HEK293 (cell line): ENCODE measurements at regions not wholly inside any gene's neighbourhood (a gene's known extent, or its start where the extent isn't known, plus 50 kb on each side); places are given as distances from the start of the nearest gene placed in this dataset.
A peak's percentile ranks its signal among the peaks of the same experiment; 100 is the strongest.

ENCODE experiments used
- BCL6B ChIP-seq: fragments of 450-650 bp; formaldehyde crosslinking; IDR thresholded peaks from 2 replicates; pipeline ENCODE4 v1.5.1; 2017; ENCODE audit warnings: missing biosample characterization, missing genetic modification characterization
- INSM2 ChIP-seq: fragments of 450-650 bp; formaldehyde crosslinking; IDR thresholded peaks from 2 replicates; pipeline ENCODE4 v1.5.1; 2016; ENCODE audit warnings: missing biosample characterization, missing genetic modification characterization
- MZF1 ChIP-seq: fragments of 450-650 bp; formaldehyde crosslinking; IDR thresholded peaks from 2 replicates; pipeline ENCODE4 v1.5.1; 2017; ENCODE audit warnings: missing biosample characterization, missing genetic modification characterization, borderline replicate concordance
- OSR2 ChIP-seq: fragments of 450-650 bp; formaldehyde crosslinking; IDR thresholded peaks from 2 replicates; pipeline ENCODE4 v1.5.1; 2016; ENCODE audit warnings: missing biosample characterization, missing genetic modification characterization
- PRDM2 ChIP-seq: fragments of 450-650 bp; formaldehyde crosslinking; IDR thresholded peaks from 2 replicates; pipeline ENCODE4 v1.5.1; 2016; ENCODE audit warnings: missing biosample characterization, missing genetic modification characterization, borderline replicate concordance
- ZBTB11 ChIP-seq: fragments of 450-650 bp; formaldehyde crosslinking; conservative IDR thresholded peaks from 2 replicates; pipeline ENCODE4 v1.5.1; 2016; ENCODE audit warnings: low read depth, missing biosample characterization, missing genetic modification characterization
- ZBTB21 ChIP-seq: fragments of 450-650 bp; formaldehyde crosslinking; IDR thresholded peaks from 2 replicates; pipeline ENCODE4 v1.5.1; 2017; ENCODE audit warnings: missing biosample characterization, missing genetic modification characterization
- ZBTB49 ChIP-seq: fragments of 450-650 bp; formaldehyde crosslinking; IDR thresholded peaks from 2 replicates; pipeline ENCODE4 v1.5.1; 2016; ENCODE audit warnings: missing biosample characterization, missing genetic modification characterization, low read depth
- ZFP41 ChIP-seq: fragments of 450-650 bp; formaldehyde crosslinking; IDR thresholded peaks from 2 replicates; pipeline ENCODE4 v1.5.1; 2016; ENCODE audit warnings: missing biosample characterization, missing genetic modification characterization, borderline replicate concordance
- ZNF10 ChIP-seq: fragments of 450-650 bp; formaldehyde crosslinking; IDR thresholded peaks from 2 replicates; pipeline ENCODE4 v1.5.1; 2017; ENCODE audit warnings: missing biosample characterization, missing genetic modification characterization
- ZNF211 ChIP-seq: fragments of 450-650 bp; formaldehyde crosslinking; IDR thresholded peaks from 2 replicates; pipeline ENCODE4 v1.5.1; 2016; ENCODE audit warnings: low read depth, missing biosample characterization, missing genetic modification characterization
- ZNF26 ChIP-seq: fragments of 450-650 bp; formaldehyde crosslinking; IDR thresholded peaks from 2 replicates; pipeline ENCODE4 v1.5.1; 2016; ENCODE audit warnings: missing biosample characterization, missing genetic modification characterization
- ZNF280C ChIP-seq: fragments of 450-650 bp; formaldehyde crosslinking; IDR thresholded peaks from 2 replicates; pipeline ENCODE4 v1.5.1; 2016; ENCODE audit warnings: missing biosample characterization, missing genetic modification characterization
- ZNF394 ChIP-seq: fragments of 450-650 bp; formaldehyde crosslinking; IDR thresholded peaks from 2 replicates; pipeline ENCODE4 v1.5.1; 2016; ENCODE audit warnings: missing biosample characterization, missing genetic modification characterization, mild to moderate bottlenecking, moderate library complexity, borderline replicate concordance
- ZNF48 ChIP-seq: fragments of 450-650 bp; formaldehyde crosslinking; IDR thresholded peaks from 2 replicates; pipeline ENCODE4 v1.5.1; 2016; ENCODE audit warnings: missing biosample characterization, missing genetic modification characterization
- ZNF529 ChIP-seq: fragments of 450-650 bp; formaldehyde crosslinking; IDR thresholded peaks from 2 replicates; pipeline ENCODE4 v1.5.1; 2017; ENCODE audit warnings: missing genetic modification characterization, missing biosample characterization; ENCODE audit not compliant: insufficient replicate concordance
- ZNF596 ChIP-seq: fragments of 450-650 bp; IDR thresholded peaks from 2 replicates; pipeline ENCODE4 v1.5.0; 2018; ENCODE audit warnings: missing biosample characterization, mild to moderate bottlenecking, missing genetic modification characterization, moderate library complexity
- ZNF626 ChIP-seq: fragments of 450-650 bp; sonication (Bioruptor Pico); formaldehyde crosslinking; IDR thresholded peaks from 2 replicates; pipeline ENCODE4 v1.5.1; 2018; ENCODE audit warnings: missing biosample characterization, missing genetic modification characterization, inconsistent platforms
- ZNF664 ChIP-seq: fragments of 450-650 bp; formaldehyde crosslinking; IDR thresholded peaks from 2 replicates; pipeline ENCODE4 v1.5.1; 2016; ENCODE audit warnings: missing biosample characterization, missing genetic modification characterization
- ZNF830 ChIP-seq: fragments of 450-650 bp; IDR thresholded peaks from 2 replicates; pipeline ENCODE4 v1.5.0; 2018; ENCODE audit warnings: missing biosample characterization, missing genetic modification characterization, low read depth, mild to moderate bottlenecking, moderate library complexity

GRCh38 chr5:93677359-93677891, 64.0 kb downstream of the POU5F2 start (continued):
- no peak for TF ChIP-seq ZBTB11 (tag by site-specific recombination)
- TF ChIP-seq ZNF529 (tag by site-specific recombination), result no peak
- no peak for TF ChIP-seq ZNF280C
- peak; percentile 93 for TF ChIP-seq ZNF394 (tag by site-specific recombination)
- TF ChIP-seq ZNF48 (tag by site-specific recombination), result no peak
- TF ChIP-seq OSR2 (tag by site-specific recombination), result peak; percentile 98
- no peak for TF ChIP-seq ZFP41 (tag by site-specific recombination)
- no peak for TF ChIP-seq PRDM2 (tag by site-specific recombination)
- TF ChIP-seq ZNF26 (tag by site-specific recombination), result no peak
- TF ChIP-seq MZF1, result peak; percentile 100
- peak; percentile 88 for TF ChIP-seq ZNF10 (tag by site-specific recombination)
- TF ChIP-seq BCL6B (tag by site-specific recombination), result no peak
- TF ChIP-seq ZNF596, result peak; percentile 54
- TF ChIP-seq ZBTB21 (tag by site-specific recombination), result peak; percentile 85
- TF ChIP-seq ZNF211 (tag by site-specific recombination), result no peak
- peak; percentile 56; the same call in 1 of the 2 replicates for TF ChIP-seq ZNF664 (tag by site-specific recombination)
- no peak for TF ChIP-seq ZBTB49 (tag by site-specific recombination)
- TF ChIP-seq ZNF830 (tag by site-specific recombination), result no peak
- peak; percentile 78; the same call in 1 of the 2 replicates for TF ChIP-seq ZNF626 (tag by site-specific recombination)
- peak; percentile 99 for TF ChIP-seq INSM2 (tag by site-specific recombination)
